IMR-90 (cell line): ENCODE measurements at regions not wholly inside any gene's neighbourhood (a gene's known extent, or its start where the extent isn't known, plus 50 kb on each side); places are given as distances from the start of the nearest gene placed in this dataset.

Experiments used
- ATAC-seq: fragments of 200-7000 bp; cut with Tn5 transposase; 2 replicates; pipeline ENCODE4 v1.9.1; 2020; ENCODE audit warnings: low read depth, mild to moderate bottlenecking, moderate library complexity
- BruUV-seq: library from RNA; stranded (reverse); fragments of 400-500 nt; replicated peaks from 2 replicates; lab custom pipeline; 2021; lab: Mats Ljungman, UMichigan
- CTCF ChIA-PET: fragments of 300-600 bp; formaldehyde crosslinking; extraction: SDS; loops from one replicate; lab custom pipeline; 2021; ENCODE audit warnings: antibody characterized with exemption; lab: Yijun Ruan, JAX
- POLR2A ChIA-PET: fragments of 300-600 bp; sonication (Branson Sonifier 250); formaldehyde crosslinking; loops from one replicate; lab custom pipeline; 2022; ENCODE audit warnings: antibody characterized with exemption; ENCODE audit not compliant: unreplicated experiment; lab: Charles Lee
- DNase-seq: peaks from one replicate; pipeline ENCODE4 v3.0.0; 2013
- H2AFZ ChIP-seq: replicated peaks from 2 replicates; pipeline ENCODE3; 2013; ENCODE audit warnings: low read length, mild to moderate bottlenecking; ENCODE audit not compliant: poor library complexity
- H2AK5ac ChIP-seq: 2 replicates; pipeline ENCODE4 v1.6.1; 2013; ENCODE audit warnings: low read depth, low read length, inconsistent platforms
- H2AK9ac ChIP-seq: replicated peaks from 2 replicates; pipeline ENCODE3; 2013; ENCODE audit warnings: mild to moderate bottlenecking, low read depth, low read length, moderate library complexity; ENCODE audit not compliant: poor library complexity
- H2BK120ac ChIP-seq: 2 replicates; pipeline ENCODE4 v1.6.1; 2013; ENCODE audit warnings: low read depth, low read length, inconsistent platforms
- H2BK15ac ChIP-seq: 3 replicates; pipeline ENCODE4 v1.6.1; 2013; ENCODE audit warnings: low read depth, low read length, inconsistent platforms
- H2BK20ac ChIP-seq: 2 replicates; pipeline ENCODE4 v1.6.1; 2013; ENCODE audit warnings: low read depth, mild to moderate bottlenecking, inconsistent platforms, low read length, moderate library complexity
- H2BK5ac ChIP-seq: 2 replicates; pipeline ENCODE4 v1.6.1; 2013; ENCODE audit warnings: mild to moderate bottlenecking, low read depth, low read length, inconsistent platforms; ENCODE audit not compliant: poor library complexity, severe bottlenecking
- H3K14ac ChIP-seq: replicated peaks from 2 replicates; pipeline ENCODE4 v1.6.1; 2013; ENCODE audit warnings: low read depth, low read length, inconsistent platforms
- H3K18ac ChIP-seq: 2 replicates; pipeline ENCODE4 v1.6.1; 2013; ENCODE audit warnings: low read depth, low read length, control low read depth
- H3K23ac ChIP-seq: 2 replicates; pipeline ENCODE4 v1.6.1; 2013; ENCODE audit warnings: low read depth, low read length, inconsistent platforms
- H3K27ac ChIP-seq: 2 replicates; pipeline ENCODE4 v1.5.1; 2013; ENCODE audit warnings: mild to moderate bottlenecking, control low read depth, low read length; ENCODE audit not compliant: insufficient read depth
- H3K27me3 ChIP-seq: 2 replicates; pipeline ENCODE4 v1.6.1; 2013; ENCODE audit warnings: low read length; ENCODE audit not compliant: control insufficient read depth, insufficient read depth
- H3K36me3 ChIP-seq: 2 replicates; pipeline ENCODE4 v1.6.1; 2013; ENCODE audit warnings: low read length, mixed read lengths; ENCODE audit not compliant: control insufficient read depth, insufficient read depth
- H3K4ac ChIP-seq: 2 replicates; pipeline ENCODE4 v1.6.1; 2013; ENCODE audit warnings: low read depth, low read length, inconsistent platforms
- H3K4me1 ChIP-seq: 2 replicates; pipeline ENCODE4 v1.6.1; 2013; ENCODE audit warnings: low read length, mixed read lengths; ENCODE audit not compliant: control insufficient read depth, insufficient read depth
- H3K4me2 ChIP-seq: 2 replicates; pipeline ENCODE4 v1.6.1; 2013; ENCODE audit warnings: low read depth, mild to moderate bottlenecking, control low read depth, low read length, moderate library complexity
- H3K4me3 ChIP-seq: 2 replicates; pipeline ENCODE4 v1.5.1; 2013; ENCODE audit warnings: low read depth, mild to moderate bottlenecking, control low read depth, low read length, moderate library complexity; ENCODE audit not compliant: insufficient read depth
- H3K56ac ChIP-seq: 2 replicates; pipeline ENCODE4 v1.6.1; 2013; ENCODE audit warnings: low read length, inconsistent platforms; ENCODE audit not compliant: insufficient read depth; ENCODE audit errors: extremely low read depth
- H3K79me1 ChIP-seq, 2 experiments: 2 replicates each; pipeline ENCODE4 v1.6.1; 2013; ENCODE audit warnings: low read length in 2 of 2, inconsistent platforms in 1 of 2, low read depth in 1 of 2
- H3K9ac ChIP-seq: 2 replicates; pipeline ENCODE4 v1.6.1; 2013; ENCODE audit warnings: low read depth, low read length, control low read depth
- H3K9me1 ChIP-seq: 2 replicates; pipeline ENCODE4 v1.6.1; 2013; ENCODE audit warnings: low read length, inconsistent platforms; ENCODE audit not compliant: insufficient read depth
- H3K9me3 ChIP-seq: 2 replicates; pipeline ENCODE4 v1.6.1; 2013; ENCODE audit warnings: low read length; ENCODE audit not compliant: control insufficient read depth, insufficient read depth
- H4K20me1 ChIP-seq: 2 replicates; pipeline ENCODE4 v1.6.1; 2013; ENCODE audit warnings: low read length, inconsistent platforms; ENCODE audit not compliant: insufficient read depth
- H4K5ac ChIP-seq: 2 replicates; pipeline ENCODE4 v1.6.1; 2013; ENCODE audit warnings: mild to moderate bottlenecking, low read depth, low read length, control low read depth
- H4K8ac ChIP-seq, 2 experiments: 2 replicates each; pipeline ENCODE4 v1.6.1; 2013; ENCODE audit warnings: low read depth in 2 of 2, low read length in 2 of 2, control low read depth in 1 of 2, inconsistent platforms in 1 of 2
- H4K91ac ChIP-seq: 2 replicates; pipeline ENCODE4 v1.6.1; 2013; ENCODE audit warnings: low read depth, low read length, inconsistent platforms; ENCODE audit not compliant: insufficient read depth
- BHLHE40 ChIP-seq: fragments of 150-350 bp; IDR thresholded peaks from 2 replicates; pipeline ENCODE4 v1.6.1; 2016; ENCODE audit warnings: mild to moderate bottlenecking, low read depth, low read length
- CEBPB ChIP-seq: IDR thresholded peaks from 2 replicates; pipeline ENCODE4 v1.6.1; 2012; ENCODE audit warnings: low read depth, low read length, improper control_type of control experiment
- CHD1 ChIP-seq: IDR thresholded peaks from 2 replicates; pipeline ENCODE4 v1.6.1; 2012; ENCODE audit warnings: low read depth, low read length, improper control_type of control experiment
- ELK1 ChIP-seq: fragments of 150-350 bp; IDR thresholded peaks from 2 replicates; pipeline ENCODE4 v1.6.1; 2016; ENCODE audit warnings: low read depth, mild to moderate bottlenecking, low read length, moderate library complexity, borderline replicate concordance
- FOS ChIP-seq: fragments of 150-350 bp; IDR thresholded peaks from 2 replicates; pipeline ENCODE4 v1.6.1; 2016; ENCODE audit warnings: low read depth, low read length
- MAFK ChIP-seq: IDR thresholded peaks from 2 replicates; pipeline ENCODE4 v1.6.1; 2012; ENCODE audit warnings: low read depth, low read length, improper control_type of control experiment
- MAZ ChIP-seq: IDR thresholded peaks from 2 replicates; pipeline ENCODE4 v1.6.1; 2012; ENCODE audit warnings: low read depth, mild to moderate bottlenecking, low read length, improper control_type of control experiment, moderate library complexity, borderline replicate concordance
- MXI1 ChIP-seq: IDR thresholded peaks from 2 replicates; pipeline ENCODE4 v1.6.1; 2012; ENCODE audit warnings: low read depth, mild to moderate bottlenecking, low read length, moderate library complexity, borderline replicate concordance
- NFE2L2 ChIP-seq: fragments of 150-350 bp; IDR thresholded peaks from 2 replicates; pipeline ENCODE4 v1.6.1; 2016; ENCODE audit warnings: low read depth, mild to moderate bottlenecking, low read length
- POLR2A ChIP-seq: IDR thresholded peaks from 2 replicates; pipeline ENCODE4 v1.6.1; 2012; ENCODE audit warnings: mild to moderate bottlenecking, low read depth, low read length
- RAD21 ChIP-seq: IDR thresholded peaks from 2 replicates; pipeline ENCODE4 v1.6.1; 2012; ENCODE audit warnings: low read length, improper control_type of control experiment
- RCOR1 ChIP-seq: IDR thresholded peaks from 2 replicates; pipeline ENCODE4 v1.6.1; 2012; ENCODE audit warnings: mild to moderate bottlenecking, low read length, improper control_type of control experiment; ENCODE audit not compliant: insufficient replicate concordance
- RFX5 ChIP-seq: IDR thresholded peaks from 2 replicates; pipeline ENCODE4 v1.8.0; 2012; ENCODE audit warnings: low read depth, mild to moderate bottlenecking, low read length, moderate library complexity
- SMC3 ChIP-seq: fragments of 150-350 bp; IDR thresholded peaks from 2 replicates; pipeline ENCODE4 v1.6.1; 2016; ENCODE audit warnings: low read depth, mild to moderate bottlenecking, antibody characterized with exemption, low read length, moderate library complexity
- WGBS, 2 experiments: methylation state at CpG; one replicate each; pipeline versions ENCODE4 v1.1.5 to v1.1.7; 2013; ENCODE audit warnings: missing lambda C conversion rate in 2 of 2; ENCODE audit not compliant: insufficient read length in 1 of 2; ENCODE audit errors: extremely low coverage in 2 of 2; 5-methylcytosine and 5-hydroxymethylcytosine counted together
- dilution Hi-C: fragments of 300-500 bp; cut with HindIII; formaldehyde crosslinking; loops from one replicate; pipeline ENCODE4 v1.14.3; 2018; ENCODE audit warnings: low sequenced_read_pairs; ENCODE audit not compliant: unreplicated experiment
- in situ Hi-C: fragments of 300-500 bp; cut with MboI; formaldehyde crosslinking; loops from 3 replicates; pipeline ENCODE4 v1.14.3; 2019; ENCODE audit warnings: low sequenced_read_pairs, inconsistent platforms, mixed read lengths
- intact Hi-C: fragments of 100-400 bp; cut with micrococcal nuclease; formaldehyde crosslinking; loops from 2 replicates; pipeline ENCODE4 v1.10.0; 2022
- TF ChIP-seq, protein P1 (sequence below): conservative IDR thresholded peaks from 2 replicates; pipeline ENCODE4 v1.5.1; 2012; ENCODE audit warnings: mild to moderate bottlenecking, low read depth, low read length, improper control_type of control experiment
- TF ChIP-seq, protein P2 (sequence below): fragments of 150-350 bp; IDR thresholded peaks from 2 replicates; pipeline ENCODE4 v1.6.1; 2017; ENCODE audit warnings: mild to moderate bottlenecking, antibody characterized with exemption, low read length, low read depth

DNA sequence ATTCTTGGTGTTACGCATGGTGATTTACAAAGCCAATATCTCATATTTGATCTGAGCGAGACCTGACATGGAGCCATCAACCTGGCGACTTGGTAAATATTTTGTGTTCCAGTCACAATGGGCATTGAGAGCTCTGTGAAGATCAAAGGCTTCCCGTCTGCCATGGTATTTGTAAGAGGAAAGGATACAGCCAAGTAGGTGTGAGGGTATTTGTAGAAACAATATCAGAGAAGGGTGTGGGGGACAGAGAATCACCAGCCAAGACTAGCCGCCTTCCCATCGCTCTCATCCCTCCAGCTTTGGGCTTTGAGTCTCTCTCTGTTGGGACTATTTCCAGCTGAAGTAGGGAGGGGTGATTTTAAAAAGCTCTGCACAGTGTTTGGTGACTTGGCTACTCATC lies 173.4 kb upstream of the BDNF start:
- dilution Hi-C loops, result no loop called here
- 78% methylated on average over 3 of the region's 6 CpGs; no CpG with 5 or more reads in 1 of the 2 experiments for WGBS, 2 experiments
- Histone ChIP-seq H2AK5ac (no peak overlapping the region), H2BK15ac (no peak overlapping the region), H3K36me3 (no peaks in the 10 kb centered on the region), H2BK5ac (no peak overlapping the region), H3K4me3 (no peak overlapping the region), H4K5ac (no peak overlapping the region), H3K9me3 (peaks cover 5% of the 10 kb centered on the region), H3K56ac (no peak overlapping the region), H4K8ac (no peak overlapping the region), H4K20me1 (no peaks in the 10 kb centered on the region), H2AFZ (no peak overlapping the region), H2BK20ac (no peak overlapping the region), H2AK9ac (no peak overlapping the region), H3K79me1 (no peaks in the 10 kb centered on the region), H3K14ac (no peak overlapping the region), H3K4me2 (no peak overlapping the region), H3K4me1 (no peaks in the 10 kb centered on the region), H3K4ac (no peak overlapping the region), H3K9ac (no peak overlapping the region), H3K27me3 (no peaks in the 10 kb centered on the region), H3K9me1 (no peaks in the 10 kb centered on the region), H2BK120ac (no peak overlapping the region), H3K18ac (no peak overlapping the region), H3K23ac (no peak overlapping the region), H3K27ac (no peak overlapping the region), H4K91ac (no peak overlapping the region)
- TF ChIP-seq MXI1 (no peak), FOS (no peak), POLR2A (no peak), ELK1 (no peak), BHLHE40 (no peak), MAFK (no peak), RAD21 (no peak), CHD1 (no peak), NFE2L2 (no peak), SMC3 (no peak), RFX5 (no peak), RCOR1 (no peak), MAZ (no peak), CEBPB (no peak)
- TF ChIP-seq, protein P1, sequence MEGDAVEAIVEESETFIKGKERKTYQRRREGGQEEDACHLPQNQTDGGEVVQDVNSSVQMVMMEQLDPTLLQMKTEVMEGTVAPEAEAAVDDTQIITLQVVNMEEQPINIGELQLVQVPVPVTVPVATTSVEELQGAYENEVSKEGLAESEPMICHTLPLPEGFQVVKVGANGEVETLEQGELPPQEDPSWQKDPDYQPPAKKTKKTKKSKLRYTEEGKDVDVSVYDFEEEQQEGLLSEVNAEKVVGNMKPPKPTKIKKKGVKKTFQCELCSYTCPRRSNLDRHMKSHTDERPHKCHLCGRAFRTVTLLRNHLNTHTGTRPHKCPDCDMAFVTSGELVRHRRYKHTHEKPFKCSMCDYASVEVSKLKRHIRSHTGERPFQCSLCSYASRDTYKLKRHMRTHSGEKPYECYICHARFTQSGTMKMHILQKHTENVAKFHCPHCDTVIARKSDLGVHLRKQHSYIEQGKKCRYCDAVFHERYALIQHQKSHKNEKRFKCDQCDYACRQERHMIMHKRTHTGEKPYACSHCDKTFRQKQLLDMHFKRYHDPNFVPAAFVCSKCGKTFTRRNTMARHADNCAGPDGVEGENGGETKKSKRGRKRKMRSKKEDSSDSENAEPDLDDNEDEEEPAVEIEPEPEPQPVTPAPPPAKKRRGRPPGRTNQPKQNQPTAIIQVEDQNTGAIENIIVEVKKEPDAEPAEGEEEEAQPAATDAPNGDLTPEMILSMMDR, result no peak
- TF ChIP-seq, protein P2, sequence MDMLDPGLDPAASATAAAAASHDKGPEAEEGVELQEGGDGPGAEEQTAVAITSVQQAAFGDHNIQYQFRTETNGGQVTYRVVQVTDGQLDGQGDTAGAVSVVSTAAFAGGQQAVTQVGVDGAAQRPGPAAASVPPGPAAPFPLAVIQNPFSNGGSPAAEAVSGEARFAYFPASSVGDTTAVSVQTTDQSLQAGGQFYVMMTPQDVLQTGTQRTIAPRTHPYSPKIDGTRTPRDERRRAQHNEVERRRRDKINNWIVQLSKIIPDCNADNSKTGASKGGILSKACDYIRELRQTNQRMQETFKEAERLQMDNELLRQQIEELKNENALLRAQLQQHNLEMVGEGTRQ, result no peak
- no peak for DNase-seq
- in situ Hi-C loops, result no loop called here
- ChIA-PET POLR2A (no interaction called here), CTCF (no interaction called here)
- intact Hi-C loops, result no loop called here
- no peak for ATAC-seq
- BruUV-seq, result no TSS peak
